IPS-15b (cell line): ENCODE measurements at regions not wholly inside any gene's neighbourhood (a gene's known extent, or its start where the extent isn't known, plus 50 kb on each side); places are given as distances from the start of the nearest gene placed in this dataset.
"Not testable (repeated sequence)": the region's sequence is repeated elsewhere in the genome, so short reads cannot be mapped to it uniquely, and the experiment has no call there.

ENCODE experiments used
- H3K27me3 ChIP-seq: one replicate; pipeline ENCODE4 v1.6.1; 2013; ENCODE audit warnings: low read length; ENCODE audit not compliant: control insufficient read depth, insufficient read depth
- H3K36me3 ChIP-seq: one replicate; pipeline ENCODE4 v1.6.1; 2013; ENCODE audit warnings: low read length; ENCODE audit not compliant: control insufficient read depth, insufficient read depth
- H3K4me1 ChIP-seq: one replicate; pipeline ENCODE4 v1.6.1; 2013; ENCODE audit warnings: mild to moderate bottlenecking, low read length; ENCODE audit not compliant: control insufficient read depth, insufficient read depth
- H3K4me3 ChIP-seq: one replicate; pipeline ENCODE4 v1.5.1; 2013; ENCODE audit warnings: low read depth, low read length
- H3K9ac ChIP-seq: one replicate; pipeline ENCODE4 v1.6.1; 2013; ENCODE audit warnings: low read depth, mild to moderate bottlenecking, low read length
- H3K9me3 ChIP-seq: one replicate; pipeline ENCODE4 v1.6.1; 2013; ENCODE audit warnings: mild to moderate bottlenecking, low read length; ENCODE audit not compliant: control insufficient read depth, insufficient read depth

GRCh38 chr7:94149789-94150545 lies 145.8 kb upstream of the BET1 start:
- Histone ChIP-seq H3K9ac (no peak overlapping the region), H3K36me3 (no peaks in the 10 kb centered on the region), H3K4me1 (peaks cover 2% of the 10 kb centered on the region)

GRCh38 chr7:94154182-94154581 lies 150.0 kb upstream of the BET1 start:
- H3K4me3 ChIP-seq = no peak overlapping the region
- H3K36me3 ChIP-seq = no peaks in the 10 kb centered on the region
- H3K27me3 ChIP-seq = no peaks in the 10 kb centered on the region
- H3K4me1 ChIP-seq = peaks cover 2% of the 10 kb centered on the region
- no peak overlapping the region for H3K9ac ChIP-seq
- no peaks in the 10 kb centered on the region for H3K9me3 ChIP-seq

More at GRCh38 chr7:94149789-94150545, 145.8 kb upstream of the BET1 start:
- no peaks in the 10 kb centered on the region for H3K27me3 ChIP-seq
- no peaks in the 10 kb centered on the region for H3K9me3 ChIP-seq
- no peak overlapping the region for H3K4me3 ChIP-seq

GRCh38 chr7:94154858-94155257 lies 150.7 kb upstream of the BET1 start:
- no peak overlapping the region for H3K4me3 ChIP-seq
- H3K9ac ChIP-seq = no peak overlapping the region

GRCh38 chr7:94157659-94158306 lies 153.6 kb upstream of the BET1 start:
- H3K27me3 ChIP-seq, H3K9me3 ChIP-seq, H3K4me3 ChIP-seq, H3K4me1 ChIP-seq, H3K36me3 ChIP-seq, H3K9ac ChIP-seq: not testable (repeated sequence)

More at GRCh38 chr7:94154858-94155257, 150.7 kb upstream of the BET1 start:
- Histone ChIP-seq H3K27me3 (no peaks in the 10 kb centered on the region), H3K4me1 (peaks cover 2% of the 10 kb centered on the region), H3K36me3 (no peaks in the 10 kb centered on the region), H3K9me3 (no peaks in the 10 kb centered on the region)

- Histone ChIP-seq H3K9ac (no peak overlapping the region), H3K27me3 (no peaks in the 10 kb centered on the region), H3K4me3 (no peak overlapping the region), H3K36me3 (no peaks in the 10 kb centered on the region), H3K4me1 (no peaks in the 10 kb centered on the region), H3K9me3 (no peaks in the 10 kb centered on the region)
These were observed 156.7 kb upstream of the BET1 start for GRCh38 chr7:94160719-94161435.

GRCh38 chr7:94161476-94161875 lies 157.3 kb upstream of the BET1 start:
- Histone ChIP-seq H3K4me1 (no peaks in the 10 kb centered on the region), H3K9ac (no peak overlapping the region), H3K4me3 (no peak overlapping the region), H3K9me3 (no peaks in the 10 kb centered on the region), H3K27me3 (no peaks in the 10 kb centered on the region), H3K36me3 (no peaks in the 10 kb centered on the region)

- H3K4me3 ChIP-seq = no peak overlapping the region
- H3K9me3 ChIP-seq = no peaks in the 10 kb centered on the region
- H3K27me3 ChIP-seq = no peaks in the 10 kb centered on the region
- H3K9ac ChIP-seq = no peak overlapping the region
- no peaks in the 10 kb centered on the region for H3K36me3 ChIP-seq
- H3K4me1 ChIP-seq = no peaks in the 10 kb centered on the region
These were observed 165.5 kb upstream of the BET1 start for GRCh38 chr7:94169682-94170081.

- H3K4me3 ChIP-seq = no peak overlapping the region
- no peaks in the 10 kb centered on the region for H3K9me3 ChIP-seq
- no peak overlapping the region for H3K9ac ChIP-seq
- H3K27me3 ChIP-seq = no peaks in the 10 kb centered on the region
- H3K4me1 ChIP-seq = no peaks in the 10 kb centered on the region
- H3K36me3 ChIP-seq = no peaks in the 10 kb centered on the region
These were observed 166.7 kb upstream of the BET1 start for GRCh38 chr7:94170836-94171235.

GRCh38 chr7:94173436-94173835 lies 169.3 kb upstream of the BET1 start:
- H3K36me3 ChIP-seq = no peaks in the 10 kb centered on the region
- H3K27me3 ChIP-seq = no peaks in the 10 kb centered on the region
- H3K9me3 ChIP-seq = no peaks in the 10 kb centered on the region
- no peak overlapping the region for H3K9ac ChIP-seq
- no peak overlapping the region for H3K4me3 ChIP-seq
- no peaks in the 10 kb centered on the region for H3K4me1 ChIP-seq

GRCh38 chr7:94174375-94174774 lies 170.2 kb upstream of the BET1 start:
- H3K4me3 ChIP-seq = no peak overlapping the region
- no peaks in the 10 kb centered on the region for H3K27me3 ChIP-seq
- no peaks in the 10 kb centered on the region for H3K4me1 ChIP-seq
- no peaks in the 10 kb centered on the region for H3K36me3 ChIP-seq
- H3K9ac ChIP-seq = no peak overlapping the region
- H3K9me3 ChIP-seq = no peaks in the 10 kb centered on the region

- Histone ChIP-seq H3K27me3 (no peaks in the 10 kb centered on the region), H3K9ac (no peak overlapping the region), H3K36me3 (no peaks in the 10 kb centered on the region), H3K4me3 (no peak overlapping the region), H3K9me3 (no peaks in the 10 kb centered on the region), H3K4me1 (no peaks in the 10 kb centered on the region)
These were observed 170.8 kb upstream of the BET1 start for GRCh38 chr7:94174956-94175355.
